Breast epithelium (tissue), 3 donors: ENCODE measurements at regions not wholly inside any gene's neighbourhood (a gene's known extent, or its start where the extent isn't known, plus 50 kb on each side); places are given as distances from the start of the nearest gene placed in this dataset.

Experiments used
- POLR2A ChIP-seq: fragments of 450-650 bp; IDR thresholded peaks from one replicate; pipeline ENCODE4 v1.6.1; 2016; ENCODE audit warnings: antibody characterized with exemption, mild to moderate bottlenecking, moderate library complexity
- POLR2AphosphoS5 ChIP-seq, 3 donors: sonication (generic); formaldehyde crosslinking; IDR thresholded peaks; one replicate each; pipeline ENCODE4 v1.6.1; 2017; ENCODE audit warnings: antibody characterized with exemption in 3 of 3
- TF ChIP-seq, protein P1 (sequence below), 3 donors: fragments of 450-650 bp; IDR thresholded peaks; one replicate each; pipeline ENCODE4 v1.5.1; 2016 to 2017; ENCODE audit warnings: antibody characterized with exemption in 3 of 3, mild to moderate bottlenecking in 3 of 3, moderate library complexity in 3 of 3

GRCh38 chr9:84166891-84167290 is 173.7 kb downstream of the SLC28A3 start:
- TF ChIP-seq, protein P1, sequence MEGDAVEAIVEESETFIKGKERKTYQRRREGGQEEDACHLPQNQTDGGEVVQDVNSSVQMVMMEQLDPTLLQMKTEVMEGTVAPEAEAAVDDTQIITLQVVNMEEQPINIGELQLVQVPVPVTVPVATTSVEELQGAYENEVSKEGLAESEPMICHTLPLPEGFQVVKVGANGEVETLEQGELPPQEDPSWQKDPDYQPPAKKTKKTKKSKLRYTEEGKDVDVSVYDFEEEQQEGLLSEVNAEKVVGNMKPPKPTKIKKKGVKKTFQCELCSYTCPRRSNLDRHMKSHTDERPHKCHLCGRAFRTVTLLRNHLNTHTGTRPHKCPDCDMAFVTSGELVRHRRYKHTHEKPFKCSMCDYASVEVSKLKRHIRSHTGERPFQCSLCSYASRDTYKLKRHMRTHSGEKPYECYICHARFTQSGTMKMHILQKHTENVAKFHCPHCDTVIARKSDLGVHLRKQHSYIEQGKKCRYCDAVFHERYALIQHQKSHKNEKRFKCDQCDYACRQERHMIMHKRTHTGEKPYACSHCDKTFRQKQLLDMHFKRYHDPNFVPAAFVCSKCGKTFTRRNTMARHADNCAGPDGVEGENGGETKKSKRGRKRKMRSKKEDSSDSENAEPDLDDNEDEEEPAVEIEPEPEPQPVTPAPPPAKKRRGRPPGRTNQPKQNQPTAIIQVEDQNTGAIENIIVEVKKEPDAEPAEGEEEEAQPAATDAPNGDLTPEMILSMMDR (IDR thresholded peaks at IDR 0.05): no peak
- TF ChIP-seq POLR2A (no peak), POLR2AphosphoS5 (IDR thresholded peaks at IDR 0.05) (no peak)
